ENCODE measurements at regions not wholly inside any gene's neighbourhood (a gene's known extent, or its start where the extent isn't known, plus 50 kb on each side); places are given as distances from the start of the nearest gene placed in this dataset.

GRCh38 chr9:81320909-81321482 is 368.4 kb downstream of the TLE1 start:
- TF ChIP-seq EZH2 (IDR thresholded peaks at IDR 0.05; ENCODE audit: low read depth) = no peak
- no peak for TF ChIP-seq CTCF (conservative IDR thresholded peaks at IDR 0.05)
